Duodenal mucosa (tissue), 2 donors: ENCODE measurements at regions not wholly inside any gene's neighbourhood (a gene's known extent, or its start where the extent isn't known, plus 50 kb on each side); places are given as distances from the start of the nearest gene placed in this dataset.

Experiments used
- H3K27ac ChIP-seq: one replicate; pipeline ENCODE4 v1.7.0; 2013; ENCODE audit warnings: low read depth, low read length
- H3K27me3 ChIP-seq, 2 donors: one replicate each; pipeline ENCODE4 v1.7.0; 2013; ENCODE audit warnings: low read length in 2 of 2, control low read depth in 1 of 2; ENCODE audit not compliant: insufficient read depth in 2 of 2, control insufficient read depth in 1 of 2
- H3K36me3 ChIP-seq, 2 donors: one replicate each; pipeline ENCODE4 v1.7.0; 2013; ENCODE audit warnings: low read length in 2 of 2, control low read depth in 1 of 2; ENCODE audit not compliant: insufficient read depth in 2 of 2, control insufficient read depth in 1 of 2
- H3K4me1 ChIP-seq, 2 donors: one replicate each; pipeline ENCODE4 v1.7.0; 2013; ENCODE audit warnings: low read length in 2 of 2, control low read depth in 1 of 2; ENCODE audit not compliant: insufficient read depth in 2 of 2, control insufficient read depth in 1 of 2
- H3K4me3 ChIP-seq, 2 donors: one replicate each; pipeline ENCODE4 v1.7.0; 2013; ENCODE audit warnings: low read length in 2 of 2, low read depth in 1 of 2
- H3K9ac ChIP-seq, 2 donors: one replicate each; pipeline ENCODE4 v1.7.0; 2013; ENCODE audit warnings: low read length in 2 of 2, low read depth in 1 of 2
- H3K9me3 ChIP-seq, 2 donors: one replicate each; pipeline ENCODE4 v1.7.0; 2013; ENCODE audit warnings: low read length in 2 of 2, control low read depth in 1 of 2; ENCODE audit not compliant: control insufficient read depth in 1 of 2

DNA sequence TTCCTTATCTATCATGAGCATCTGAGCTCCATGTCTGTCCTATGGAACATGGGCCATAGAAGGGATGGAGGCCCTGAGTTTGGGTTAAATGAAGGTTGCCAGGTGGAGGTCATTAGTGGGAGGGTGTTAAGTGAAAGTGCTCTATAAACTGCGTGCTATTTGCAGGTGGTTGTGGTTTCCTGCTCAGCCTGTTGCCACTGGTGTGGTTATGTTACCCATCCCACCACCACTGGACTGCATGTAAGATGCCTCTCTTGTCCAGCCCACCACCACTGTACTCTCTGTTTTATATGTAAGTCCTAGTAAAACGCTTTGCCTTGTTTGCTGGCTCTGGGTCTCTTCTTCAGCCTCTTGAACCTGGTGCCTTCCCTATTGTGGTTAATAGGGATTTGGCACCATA is 711.2 kb downstream of the SORCS3 start:
- Histone ChIP-seq H3K4me3 (no peak overlapping the region), H3K27ac (no peak overlapping the region), H3K27me3 (no peaks in the 10 kb centered on the region), H3K9me3 (no peaks in the 10 kb centered on the region), H3K4me1 (no peaks in the 10 kb centered on the region), H3K36me3 (no peaks in the 10 kb centered on the region), H3K9ac (no peak overlapping the region)

DNA sequence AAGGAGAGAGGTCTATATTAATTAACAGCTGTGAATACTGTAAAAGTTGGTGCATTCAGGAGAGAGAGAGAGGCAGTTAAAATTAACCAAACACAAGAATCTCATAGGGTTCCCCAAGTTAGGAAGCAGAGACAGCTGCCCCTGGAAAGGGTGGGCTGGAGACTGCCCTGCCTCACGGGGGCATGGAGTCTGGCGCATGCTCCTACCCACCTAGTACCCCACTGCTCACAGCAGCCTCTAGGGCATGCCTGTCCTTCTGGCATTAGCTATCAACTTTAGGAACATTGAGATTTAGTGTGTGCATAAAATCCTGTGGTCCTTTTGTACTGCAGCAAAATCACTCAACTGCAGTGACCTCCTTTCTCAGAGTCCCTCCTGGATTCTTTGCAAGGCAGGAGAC is 710.1 kb downstream of the SORCS3 start:
- no peaks in the 10 kb centered on the region for H3K36me3 ChIP-seq
- no peaks in the 10 kb centered on the region for H3K4me1 ChIP-seq
- no peaks in the 10 kb centered on the region for H3K9me3 ChIP-seq

DNA sequence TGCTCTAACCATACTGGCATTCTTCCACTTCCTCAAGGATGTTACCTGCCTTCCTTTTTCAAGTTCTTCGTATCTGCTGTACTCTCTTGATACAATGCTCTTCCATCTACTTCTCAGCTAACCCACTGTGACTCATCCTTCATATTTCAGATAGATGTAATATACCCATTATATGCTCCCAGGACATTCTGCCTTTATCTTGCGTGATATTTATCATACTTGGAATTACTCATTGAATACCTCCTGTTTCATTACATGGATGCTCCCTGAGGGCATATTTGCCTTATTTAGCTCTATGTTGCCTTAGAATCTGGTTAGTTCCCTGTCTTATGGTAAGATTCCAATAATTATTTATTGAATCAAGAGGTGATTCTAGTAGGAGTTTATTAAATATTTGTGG is 706.4 kb downstream of the SORCS3 start:
- H3K27me3 ChIP-seq: no peaks in the 10 kb centered on the region
- H3K36me3 ChIP-seq: no peaks in the 10 kb centered on the region
- no peak overlapping the region for H3K9ac ChIP-seq
- no peak overlapping the region for H3K4me3 ChIP-seq
- no peaks in the 10 kb centered on the region for H3K9me3 ChIP-seq
- H3K27ac ChIP-seq: no peak overlapping the region
- no peaks in the 10 kb centered on the region for H3K4me1 ChIP-seq

More for the DNA sequence above, 710.1 kb downstream of the SORCS3 start:
- Histone ChIP-seq H3K27me3 (no peaks in the 10 kb centered on the region), H3K4me3 (no peak overlapping the region), H3K27ac (no peak overlapping the region), H3K9ac (no peak overlapping the region)

DNA sequence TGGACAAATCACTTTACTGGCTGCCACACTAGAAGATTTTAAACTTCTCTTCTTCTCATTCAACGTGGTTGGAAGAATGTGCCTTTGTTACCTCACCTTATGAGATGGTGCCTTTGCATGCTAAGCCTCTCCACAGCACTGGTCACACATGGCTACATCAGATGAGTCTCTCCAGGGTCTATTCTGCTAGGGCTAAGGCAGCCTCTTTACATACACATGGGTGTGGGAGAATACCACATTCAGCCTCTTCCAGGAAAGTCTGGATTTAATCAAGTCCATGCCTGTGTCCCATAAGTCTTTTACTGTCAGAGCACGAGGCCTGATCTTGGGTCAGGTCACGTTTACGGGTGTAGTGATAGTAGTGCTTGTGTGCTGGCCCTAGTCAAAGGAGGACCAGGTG is 701.5 kb downstream of the SORCS3 start:
- no peak overlapping the region for H3K27ac ChIP-seq
- H3K27me3 ChIP-seq: no peaks in the 10 kb centered on the region
- no peak overlapping the region for H3K4me3 ChIP-seq
- no peak overlapping the region for H3K9ac ChIP-seq
- no peaks in the 10 kb centered on the region for H3K9me3 ChIP-seq
- no peaks in the 10 kb centered on the region for H3K4me1 ChIP-seq
- no peaks in the 10 kb centered on the region for H3K36me3 ChIP-seq

DNA sequence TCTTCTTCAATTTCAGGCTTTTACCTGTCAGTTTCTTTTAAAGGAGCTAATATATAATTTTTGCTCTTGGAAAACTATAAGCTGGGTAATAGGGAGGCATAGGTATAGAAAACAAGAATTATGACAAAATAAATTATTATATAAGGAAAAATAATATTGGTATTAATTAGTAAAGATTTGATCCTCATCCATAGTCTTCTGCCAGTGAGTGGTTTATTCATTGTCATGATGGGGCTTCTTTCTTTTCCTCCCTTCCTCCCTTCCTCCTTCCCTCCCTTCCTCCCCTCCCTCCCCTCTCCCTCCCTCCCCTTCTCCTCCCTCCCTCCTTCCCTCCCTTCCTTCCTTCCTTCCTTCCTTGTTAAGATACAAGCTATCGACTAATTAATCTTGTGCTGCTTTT is 698.6 kb downstream of the SORCS3 start:
- Histone ChIP-seq H3K36me3 (no peaks in the 10 kb centered on the region), H3K9ac (no peak overlapping the region), H3K9me3 (no peaks in the 10 kb centered on the region), H3K4me3 (no peak overlapping the region), H3K4me1 (no peaks in the 10 kb centered on the region), H3K27me3 (no peaks in the 10 kb centered on the region), H3K27ac (no peak overlapping the region)

DNA sequence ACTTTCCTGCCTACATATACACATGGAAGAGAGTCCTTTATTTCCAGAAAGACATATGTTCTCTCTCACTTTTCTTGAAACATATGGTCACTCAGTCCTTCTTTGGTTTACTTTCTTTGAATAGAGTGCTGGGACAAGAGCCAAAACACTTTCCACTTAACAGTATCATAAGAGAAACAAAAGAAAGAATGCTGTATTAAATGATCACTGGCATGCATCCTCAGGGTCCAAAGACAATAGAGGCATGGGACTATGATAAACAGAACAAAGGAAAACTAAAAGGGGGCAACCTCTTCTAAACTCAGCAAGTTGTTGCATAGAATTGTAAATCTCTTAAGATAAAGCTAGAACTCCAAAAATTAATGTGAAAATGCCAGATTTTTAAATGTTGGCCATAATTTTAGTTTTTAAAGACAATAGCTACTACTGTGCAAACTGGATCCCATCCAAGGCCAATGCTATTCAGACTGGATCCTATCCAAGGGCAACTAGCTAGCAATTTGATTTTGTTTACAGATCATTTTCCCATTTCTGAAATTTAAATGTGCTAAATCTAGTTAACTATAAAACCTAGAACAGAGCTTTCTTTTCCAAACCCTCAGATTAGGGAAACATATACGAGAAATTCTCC is 687.5 kb downstream of the SORCS3 start:
- H3K4me3 ChIP-seq: no peak overlapping the region
- H3K36me3 ChIP-seq: no peaks in the 10 kb centered on the region
- no peaks in the 10 kb centered on the region for H3K27me3 ChIP-seq

More for the DNA sequence above, 687.5 kb downstream of the SORCS3 start:
- H3K9ac ChIP-seq: no peak overlapping the region
- H3K4me1 ChIP-seq: no peaks in the 10 kb centered on the region
- H3K27ac ChIP-seq: no peak overlapping the region
- no peaks in the 10 kb centered on the region for H3K9me3 ChIP-seq
